ENCODE measurements at regions not wholly inside any gene's neighbourhood (a gene's known extent, or its start where the extent isn't known, plus 50 kb on each side); places are given as distances from the start of the nearest gene placed in this dataset.

GRCh38 chr2:239814861-239815601 lies 210.1 kb downstream of the NDUFA10 start:
- no peak for TF ChIP-seq MAX (IDR thresholded peaks at IDR 0.05; ENCODE audit: insufficient read depth, insufficient read length)
- TF ChIP-seq, protein P1, sequence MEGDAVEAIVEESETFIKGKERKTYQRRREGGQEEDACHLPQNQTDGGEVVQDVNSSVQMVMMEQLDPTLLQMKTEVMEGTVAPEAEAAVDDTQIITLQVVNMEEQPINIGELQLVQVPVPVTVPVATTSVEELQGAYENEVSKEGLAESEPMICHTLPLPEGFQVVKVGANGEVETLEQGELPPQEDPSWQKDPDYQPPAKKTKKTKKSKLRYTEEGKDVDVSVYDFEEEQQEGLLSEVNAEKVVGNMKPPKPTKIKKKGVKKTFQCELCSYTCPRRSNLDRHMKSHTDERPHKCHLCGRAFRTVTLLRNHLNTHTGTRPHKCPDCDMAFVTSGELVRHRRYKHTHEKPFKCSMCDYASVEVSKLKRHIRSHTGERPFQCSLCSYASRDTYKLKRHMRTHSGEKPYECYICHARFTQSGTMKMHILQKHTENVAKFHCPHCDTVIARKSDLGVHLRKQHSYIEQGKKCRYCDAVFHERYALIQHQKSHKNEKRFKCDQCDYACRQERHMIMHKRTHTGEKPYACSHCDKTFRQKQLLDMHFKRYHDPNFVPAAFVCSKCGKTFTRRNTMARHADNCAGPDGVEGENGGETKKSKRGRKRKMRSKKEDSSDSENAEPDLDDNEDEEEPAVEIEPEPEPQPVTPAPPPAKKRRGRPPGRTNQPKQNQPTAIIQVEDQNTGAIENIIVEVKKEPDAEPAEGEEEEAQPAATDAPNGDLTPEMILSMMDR (IDR thresholded peaks at IDR 0.05; ENCODE audit: extremely low read depth in 1 of 2, insufficient read depth in 1 of 2, low read depth in 1 of 2, low read length in 2 of 2) = no peak
- TF ChIP-seq POLR2A (IDR thresholded peaks at IDR 0.05; ENCODE audit: low read depth, low read length) = no peak
- TF ChIP-seq EZH2 (IDR thresholded peaks at IDR 0.05; ENCODE audit: borderline replicate concordance, low read depth, low read length, severe bottlenecking) = no peak
- TF ChIP-seq POLR2AphosphoS5 (IDR thresholded peaks at IDR 0.05; ENCODE audit: insufficient read depth, low read depth, low read length) = no peak
- no peak for TF ChIP-seq MYC (IDR thresholded peaks at IDR 0.05; ENCODE audit: low read depth, low read length)
